ENCODE measurements at regions not wholly inside any gene's neighbourhood (a gene's known extent, or its start where the extent isn't known, plus 50 kb on each side); places are given as distances from the start of the nearest gene placed in this dataset.

- TF ChIP-seq CTCF (IDR thresholded peaks at IDR 0.05) = no peak
- no peak for TF ChIP-seq POLR2A (IDR thresholded peaks at IDR 0.05)
- TF ChIP-seq POLR2AphosphoS5 (IDR thresholded peaks at IDR 0.05) = no peak
- intact Hi-C loops (cut with DNase I; ENCODE audit: low total_unique reads) = no loop called here
- Histone ChIP-seq H3K4me3 (no peak overlapping the region), H3K36me3 (no peaks in the 10 kb centered on the region), H3K4me1 (no peaks in the 10 kb centered on the region), H3K9me3 (no peaks in the 10 kb centered on the region), H3K27me3 (no peaks in the 10 kb centered on the region), H3K27ac (no peak overlapping the region)
- DNase-seq (ENCODE audit: low spot score in 2 of 2) = no peak
These were observed 71.3 kb upstream of the SOX4 start for GRCh38 chr6:21522143-21522747.

- Histone ChIP-seq H3K27ac (no peak overlapping the region), H3K36me3 (no peaks in the 10 kb centered on the region), H3K4me1 (no peaks in the 10 kb centered on the region), H3K4me3 (no peak overlapping the region), H3K9me3 (no peaks in the 10 kb centered on the region), H3K27me3 (no peaks in the 10 kb centered on the region)
- no peak for TF ChIP-seq POLR2AphosphoS5 (IDR thresholded peaks at IDR 0.05)
- no peak for TF ChIP-seq CTCF (IDR thresholded peaks at IDR 0.05)
- no peak for TF ChIP-seq POLR2A (IDR thresholded peaks at IDR 0.05)
- intact Hi-C loops (cut with DNase I; ENCODE audit: low total_unique reads) = no loop called here
- DNase-seq (ENCODE audit: low spot score in 2 of 2) = no peak
These were observed 70.6 kb upstream of the SOX4 start for GRCh38 chr6:21522797-21523456.

- Histone ChIP-seq H3K36me3 (no peaks in the 10 kb centered on the region), H3K4me1 (no peaks in the 10 kb centered on the region), H3K4me3 (no peak overlapping the region), H3K27ac (no peak overlapping the region), H3K9me3 (no peaks in the 10 kb centered on the region), H3K27me3 (no peaks in the 10 kb centered on the region)
- intact Hi-C loops (cut with DNase I; ENCODE audit: low total_unique reads) = no loop called here
- TF ChIP-seq CTCF (IDR thresholded peaks at IDR 0.05) (no peak), POLR2AphosphoS5 (IDR thresholded peaks at IDR 0.05) (no peak), POLR2A (IDR thresholded peaks at IDR 0.05) (no peak)
- DNase-seq (ENCODE audit: low spot score in 2 of 2) = no peak
These were observed 69.9 kb upstream of the SOX4 start for GRCh38 chr6:21523652-21524051.

- TF ChIP-seq CTCF (IDR thresholded peaks at IDR 0.05) (no peak), POLR2A (IDR thresholded peaks at IDR 0.05) (no peak), POLR2AphosphoS5 (IDR thresholded peaks at IDR 0.05) (no peak)
- no peaks in the 10 kb centered on the region for H3K36me3 ChIP-seq
- H3K4me3 ChIP-seq = no peak overlapping the region
- intact Hi-C loops (cut with DNase I; ENCODE audit: low total_unique reads) = no loop called here
- H3K9me3 ChIP-seq = no peaks in the 10 kb centered on the region
- H3K4me1 ChIP-seq = no peaks in the 10 kb centered on the region
- no peak overlapping the region for H3K27ac ChIP-seq
- DNase-seq (ENCODE audit: low spot score in 2 of 2) = no peak
- no peaks in the 10 kb centered on the region for H3K27me3 ChIP-seq
These were observed 69.3 kb upstream of the SOX4 start for GRCh38 chr6:21524201-21524600.

GRCh38 chr6:21526974-21527373, 66.6 kb upstream of the SOX4 start:
- no peak overlapping the region for H3K4me3 ChIP-seq
- DNase-seq (ENCODE audit: low spot score in 2 of 2) = no peak
- no peaks in the 10 kb centered on the region for H3K27me3 ChIP-seq
- no peaks in the 10 kb centered on the region for H3K36me3 ChIP-seq
- TF ChIP-seq CTCF (IDR thresholded peaks at IDR 0.05) = no peak
- TF ChIP-seq POLR2AphosphoS5 (IDR thresholded peaks at IDR 0.05) = no peak
- TF ChIP-seq POLR2A (IDR thresholded peaks at IDR 0.05) = no peak
- no peaks in the 10 kb centered on the region for H3K9me3 ChIP-seq
- H3K27ac ChIP-seq = no peak overlapping the region
- no peaks in the 10 kb centered on the region for H3K4me1 ChIP-seq
- intact Hi-C loops (cut with DNase I; ENCODE audit: low total_unique reads) = no loop called here
